PC-9 (cell line): ENCODE measurements at regions not wholly inside any gene's neighbourhood (a gene's known extent, or its start where the extent isn't known, plus 50 kb on each side); places are given as distances from the start of the nearest gene placed in this dataset.

Experiments
- EZH2 ChIP-seq: fragments of 200-600 bp; sonication (generic); IDR thresholded peaks from 2 replicates; pipeline ENCODE4 v1.8.0; 2017; ENCODE audit warnings: antibody characterized with exemption, low read depth
- TF ChIP-seq, protein P1 (sequence below): fragments of 200-600 bp; sonication (generic); conservative IDR thresholded peaks from 2 replicates; pipeline ENCODE4 v1.6.1; 2017; ENCODE audit warnings: mixed run types, antibody characterized with exemption, mild to moderate bottlenecking, moderate library complexity

GRCh38 chr4:81647388-81647787, 175.7 kb upstream of the RASGEF1B start:
- TF ChIP-seq, protein P1, sequence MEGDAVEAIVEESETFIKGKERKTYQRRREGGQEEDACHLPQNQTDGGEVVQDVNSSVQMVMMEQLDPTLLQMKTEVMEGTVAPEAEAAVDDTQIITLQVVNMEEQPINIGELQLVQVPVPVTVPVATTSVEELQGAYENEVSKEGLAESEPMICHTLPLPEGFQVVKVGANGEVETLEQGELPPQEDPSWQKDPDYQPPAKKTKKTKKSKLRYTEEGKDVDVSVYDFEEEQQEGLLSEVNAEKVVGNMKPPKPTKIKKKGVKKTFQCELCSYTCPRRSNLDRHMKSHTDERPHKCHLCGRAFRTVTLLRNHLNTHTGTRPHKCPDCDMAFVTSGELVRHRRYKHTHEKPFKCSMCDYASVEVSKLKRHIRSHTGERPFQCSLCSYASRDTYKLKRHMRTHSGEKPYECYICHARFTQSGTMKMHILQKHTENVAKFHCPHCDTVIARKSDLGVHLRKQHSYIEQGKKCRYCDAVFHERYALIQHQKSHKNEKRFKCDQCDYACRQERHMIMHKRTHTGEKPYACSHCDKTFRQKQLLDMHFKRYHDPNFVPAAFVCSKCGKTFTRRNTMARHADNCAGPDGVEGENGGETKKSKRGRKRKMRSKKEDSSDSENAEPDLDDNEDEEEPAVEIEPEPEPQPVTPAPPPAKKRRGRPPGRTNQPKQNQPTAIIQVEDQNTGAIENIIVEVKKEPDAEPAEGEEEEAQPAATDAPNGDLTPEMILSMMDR: no peak
- TF ChIP-seq EZH2: no peak
